Astrocyte (in vitro differentiated cells and primary cell): ENCODE measurements at regions not wholly inside any gene's neighbourhood (a gene's known extent, or its start where the extent isn't known, plus 50 kb on each side); places are given as distances from the start of the nearest gene placed in this dataset.

ENCODE experiments used
- EZH2 ChIP-seq: IDR thresholded peaks from 2 replicates; pipeline ENCODE4 v1.6.1; 2012; ENCODE audit warnings: mild to moderate bottlenecking, low read length, inconsistent platforms; ENCODE audit not compliant: insufficient read depth
- TF ChIP-seq, protein P1 (sequence below): IDR thresholded peaks from 2 replicates; pipeline ENCODE4 v1.5.1; 2011; ENCODE audit warnings: low read depth, mild to moderate bottlenecking, inconsistent platforms, low read length, moderate library complexity; ENCODE audit not compliant: insufficient read depth

DNA sequence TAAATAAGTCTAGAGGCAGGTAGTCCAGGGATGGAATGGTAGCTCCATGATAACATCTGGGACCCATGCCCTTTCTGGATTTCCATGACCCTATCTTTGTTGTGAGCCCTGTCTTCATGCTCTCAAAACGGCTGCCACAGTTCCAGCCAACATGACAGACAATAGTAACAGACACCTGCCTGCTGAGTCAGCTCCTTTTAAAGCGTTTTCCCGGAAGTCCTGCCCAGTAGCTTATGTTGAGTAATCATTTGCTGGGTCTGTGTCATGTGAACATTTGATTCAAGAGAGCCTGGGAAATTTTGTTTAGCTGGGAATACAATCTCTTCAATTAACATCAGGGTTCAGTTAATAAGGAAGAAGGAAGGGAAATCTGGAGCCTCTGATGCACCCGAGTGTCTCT is 262.2 kb upstream of the SULF2 start:
- TF ChIP-seq, protein P1, sequence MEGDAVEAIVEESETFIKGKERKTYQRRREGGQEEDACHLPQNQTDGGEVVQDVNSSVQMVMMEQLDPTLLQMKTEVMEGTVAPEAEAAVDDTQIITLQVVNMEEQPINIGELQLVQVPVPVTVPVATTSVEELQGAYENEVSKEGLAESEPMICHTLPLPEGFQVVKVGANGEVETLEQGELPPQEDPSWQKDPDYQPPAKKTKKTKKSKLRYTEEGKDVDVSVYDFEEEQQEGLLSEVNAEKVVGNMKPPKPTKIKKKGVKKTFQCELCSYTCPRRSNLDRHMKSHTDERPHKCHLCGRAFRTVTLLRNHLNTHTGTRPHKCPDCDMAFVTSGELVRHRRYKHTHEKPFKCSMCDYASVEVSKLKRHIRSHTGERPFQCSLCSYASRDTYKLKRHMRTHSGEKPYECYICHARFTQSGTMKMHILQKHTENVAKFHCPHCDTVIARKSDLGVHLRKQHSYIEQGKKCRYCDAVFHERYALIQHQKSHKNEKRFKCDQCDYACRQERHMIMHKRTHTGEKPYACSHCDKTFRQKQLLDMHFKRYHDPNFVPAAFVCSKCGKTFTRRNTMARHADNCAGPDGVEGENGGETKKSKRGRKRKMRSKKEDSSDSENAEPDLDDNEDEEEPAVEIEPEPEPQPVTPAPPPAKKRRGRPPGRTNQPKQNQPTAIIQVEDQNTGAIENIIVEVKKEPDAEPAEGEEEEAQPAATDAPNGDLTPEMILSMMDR, result no peak
- TF ChIP-seq EZH2, result no peak
